NCI-H1436 (cell line): ENCODE measurements at regions not wholly inside any gene's neighbourhood (a gene's known extent, or its start where the extent isn't known, plus 50 kb on each side); places are given as distances from the start of the nearest gene placed in this dataset.

Source experiments
- DNase-seq: peaks from one replicate; lab custom pipeline; 2025; lab: John Stamatoyannopoulos, UW

DNA sequence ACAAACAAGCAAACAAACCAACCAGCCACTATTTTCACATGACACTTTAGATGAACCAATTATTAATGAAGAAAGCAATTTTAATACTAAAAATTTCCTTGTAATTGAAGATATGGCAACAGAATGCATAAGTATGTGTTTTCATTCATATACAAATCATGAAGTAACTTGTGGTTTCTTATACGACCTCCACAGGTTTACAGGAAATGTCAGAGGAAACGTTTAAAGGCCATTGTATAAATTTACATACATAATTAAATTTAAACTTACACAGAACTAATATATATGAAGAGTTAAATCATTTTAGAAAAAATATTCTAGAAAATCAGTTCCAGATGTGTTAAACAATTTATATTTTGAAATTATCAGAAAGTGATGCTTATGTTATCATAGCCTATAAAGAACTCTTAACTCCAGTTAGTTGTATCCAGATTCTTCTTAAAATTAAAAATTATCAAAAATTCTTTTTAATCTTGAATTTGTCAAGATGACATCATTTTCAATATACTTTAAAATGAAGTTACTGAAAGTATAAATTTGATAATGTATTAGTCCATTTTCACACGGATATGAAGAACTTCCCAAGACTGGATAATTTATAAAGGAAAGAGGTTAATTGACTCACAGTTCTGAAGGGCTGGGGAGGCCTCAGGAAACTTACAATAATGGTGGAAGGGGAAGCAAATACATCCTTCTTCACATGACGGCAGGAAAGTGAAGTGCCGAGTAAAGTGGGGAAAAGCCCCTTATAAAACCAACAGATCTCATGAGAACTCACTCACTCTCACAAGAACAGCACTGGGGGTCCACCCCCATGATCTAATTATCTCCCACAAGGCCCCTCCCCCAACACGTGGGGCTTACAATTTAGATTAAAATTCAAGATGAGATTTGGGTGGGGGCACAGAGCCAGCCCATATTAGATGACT lies 192.0 kb downstream of the PIK3R1 start:
- DNase-seq = no peak

- DNase-seq = peak; percentile 13
Observed at GRCh38 chr5:68408345-68408871, 192.9 kb downstream of the PIK3R1 start.

DNA sequence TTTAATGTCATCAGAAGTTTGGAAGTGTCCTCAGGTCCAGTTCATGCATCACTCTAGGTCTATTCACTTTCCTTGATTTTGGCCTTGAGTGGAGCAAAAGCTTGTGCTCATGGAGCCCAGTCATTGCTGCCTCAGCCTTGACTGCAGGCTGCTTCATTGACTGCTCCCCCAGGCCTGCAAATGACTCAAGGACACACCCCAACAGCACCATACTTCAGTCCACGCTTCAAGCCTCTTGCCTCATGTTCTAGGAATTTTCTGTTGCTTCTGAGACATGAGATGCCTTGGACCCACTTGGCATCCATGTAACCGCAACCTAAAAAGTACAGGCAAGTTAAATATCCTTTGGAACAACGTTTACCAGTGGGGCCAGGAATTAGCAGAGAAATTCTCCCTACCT lies 193.7 kb downstream of the PIK3R1 start:
- DNase-seq = no peak

DNA sequence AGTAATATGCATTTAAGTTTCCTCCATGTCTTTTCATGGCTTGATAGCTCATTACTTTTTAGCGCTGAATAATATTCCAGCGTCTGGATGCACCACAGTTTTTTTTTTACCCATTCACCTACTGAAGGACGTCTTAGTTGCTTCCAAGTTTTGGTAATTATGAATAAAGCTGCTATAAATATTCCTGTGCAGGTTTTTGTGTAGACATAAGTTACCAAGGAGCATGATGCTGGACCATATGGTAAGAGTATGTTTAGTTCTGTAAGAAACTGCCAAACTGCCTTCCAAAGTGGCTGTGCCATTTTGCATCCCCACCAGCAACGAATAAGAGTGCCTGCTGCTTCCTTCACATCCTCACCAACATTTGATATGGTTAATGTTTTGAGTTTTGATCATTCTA lies 195.6 kb downstream of the PIK3R1 start:
- no peak for DNase-seq

- DNase-seq = peak; percentile 19
Observed at GRCh38 chr5:68415177-68416085, 199.9 kb downstream of the PIK3R1 start.

DNA sequence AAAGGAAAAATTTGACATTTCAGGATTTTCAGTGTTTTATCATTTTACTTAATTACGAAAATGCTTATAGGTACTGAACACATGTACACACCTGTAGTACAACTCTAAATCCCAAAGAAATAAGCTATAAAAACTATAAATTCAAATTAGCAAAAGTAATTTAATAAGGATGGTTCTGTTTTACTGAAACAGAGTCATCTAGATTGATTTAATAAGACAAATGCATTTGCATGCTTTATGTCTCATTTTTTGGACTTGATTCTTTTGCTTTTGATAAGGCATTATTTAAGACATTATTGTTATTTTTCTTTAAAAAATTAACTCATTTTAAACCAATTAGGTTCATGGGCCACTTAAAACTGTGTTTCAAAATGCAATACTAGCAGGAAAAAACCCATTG lies 201.2 kb downstream of the PIK3R1 start:
- no peak for DNase-seq

GRCh38 chr5:68418201-68418600 lies 202.6 kb downstream of the PIK3R1 start:
- DNase-seq = no peak

DNA sequence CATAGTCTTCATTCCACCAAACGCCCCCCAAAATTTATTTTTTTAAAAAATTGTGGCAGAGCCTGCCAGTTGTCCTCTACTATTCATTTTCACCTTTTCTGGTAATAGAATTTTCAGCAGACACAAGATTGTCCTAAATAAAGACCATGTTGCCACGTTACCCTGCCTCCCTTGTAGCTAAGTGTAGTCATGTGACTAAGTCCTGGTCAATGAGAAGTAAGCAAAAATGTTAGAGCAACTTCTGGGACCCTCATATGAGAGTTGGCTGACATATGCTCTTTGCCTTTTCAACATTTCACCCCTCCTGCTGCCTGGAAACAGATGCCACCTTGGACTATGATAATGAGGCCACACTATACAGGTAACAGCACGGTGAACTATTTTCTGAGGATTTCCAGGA lies 203.1 kb downstream of the PIK3R1 start:
- DNase-seq = no peak

DNA sequence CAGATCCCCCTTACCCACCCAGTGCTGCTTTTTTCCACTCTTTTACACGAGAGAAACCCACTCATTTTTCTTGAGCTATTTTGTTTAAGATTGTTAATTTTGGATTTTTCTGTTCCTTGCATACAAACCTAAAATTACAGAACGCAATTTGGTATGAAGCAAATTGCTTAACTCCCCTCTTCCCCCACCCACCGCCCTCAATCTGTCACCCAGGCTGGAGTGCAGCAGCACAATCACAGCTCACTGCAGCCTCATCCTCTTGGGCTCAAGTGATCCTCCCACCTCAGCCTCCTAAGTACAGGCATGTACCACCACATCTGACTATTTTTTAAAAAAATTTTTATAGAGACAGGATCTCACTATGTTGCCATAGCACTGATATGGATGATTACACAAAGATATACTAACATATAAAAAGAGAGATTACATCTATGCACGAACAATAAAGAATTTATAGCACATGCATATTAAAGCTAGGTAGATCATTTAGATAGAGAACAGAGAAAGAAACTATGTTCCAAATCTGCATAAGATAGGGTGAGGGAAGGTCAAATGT lies 203.6 kb downstream of the PIK3R1 start:
- no peak for DNase-seq

- DNase-seq = no peak
Observed at GRCh38 chr5:68419637-68420452, 204.3 kb downstream of the PIK3R1 start.

- DNase-seq = no peak
Observed at GRCh38 chr5:68420476-68421344, 205.2 kb downstream of the PIK3R1 start.

DNA sequence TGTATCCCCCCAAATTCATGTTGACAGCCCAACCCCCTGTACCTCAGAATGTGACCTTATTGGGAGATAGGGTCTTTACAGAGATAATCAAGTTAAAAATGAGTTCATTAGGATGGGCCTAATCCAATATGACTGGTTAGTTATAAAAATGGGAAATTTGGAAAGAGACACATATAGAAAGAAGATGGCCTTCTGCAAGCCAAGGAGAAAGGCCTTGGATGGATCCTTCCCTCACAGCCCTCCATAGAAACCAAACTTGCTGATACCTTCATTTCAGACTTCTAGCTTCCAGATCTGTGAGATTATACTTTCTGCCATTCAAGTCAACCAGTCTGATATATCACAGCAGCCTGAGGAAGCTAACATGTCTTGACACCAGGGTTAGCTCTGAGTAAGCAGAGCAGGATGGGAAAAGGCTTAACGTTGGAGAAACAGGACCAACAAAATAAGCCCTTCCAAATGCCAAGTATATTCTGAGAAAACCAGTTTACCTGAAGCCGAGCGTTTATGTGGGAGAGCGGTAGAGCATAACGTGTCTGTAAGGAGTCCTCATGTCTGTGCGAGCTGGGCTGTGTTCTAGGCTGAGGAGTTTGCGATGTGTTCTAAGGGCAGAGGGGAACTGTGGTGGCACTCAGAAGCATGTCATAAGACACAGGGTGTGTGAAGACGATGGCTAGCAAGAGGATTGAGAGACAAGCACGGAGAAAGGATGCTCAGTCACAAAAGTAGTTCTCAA lies 206.1 kb downstream of the PIK3R1 start:
- no peak for DNase-seq

GRCh38 chr5:68423154-68423811 lies 207.7 kb downstream of the PIK3R1 start:
- DNase-seq = no peak

DNA sequence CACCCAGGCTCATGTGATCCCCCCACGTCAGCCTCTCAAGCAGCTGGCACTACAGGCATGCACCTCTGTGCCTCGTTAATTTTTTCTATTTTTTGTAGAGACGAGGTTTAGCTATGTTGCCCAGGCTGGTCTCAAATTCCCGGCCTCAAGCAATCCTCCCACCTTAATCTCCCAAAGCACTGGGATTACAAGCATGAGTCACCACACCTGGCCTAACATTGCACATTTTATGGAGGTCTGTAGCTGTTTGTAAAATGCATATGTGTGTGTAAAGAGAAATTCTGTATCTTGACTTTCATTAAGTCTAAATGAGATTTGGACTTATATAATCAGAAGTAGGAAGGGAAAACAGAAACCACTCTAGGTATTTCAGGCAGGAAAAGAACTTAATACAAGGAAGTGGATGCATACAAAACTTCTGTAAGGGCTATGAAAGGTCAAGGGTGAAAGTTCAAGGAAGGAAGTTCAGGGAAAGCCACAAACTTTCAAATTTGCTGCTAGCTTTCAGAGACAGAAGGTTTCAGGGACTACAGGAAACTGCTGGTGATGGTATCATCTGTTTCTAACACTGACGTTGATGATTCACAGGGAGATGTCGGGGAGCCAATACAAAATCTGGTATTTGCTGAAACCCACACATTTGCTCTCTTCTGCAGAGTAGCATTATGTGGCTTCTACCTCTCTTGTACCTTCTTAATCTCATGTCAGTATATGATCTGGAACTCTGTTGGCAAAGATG lies 209.4 kb downstream of the PIK3R1 start:
- no peak for DNase-seq

GRCh38 chr5:68426586-68426985 lies 211.0 kb downstream of the PIK3R1 start:
- no peak for DNase-seq

GRCh38 chr5:68428231-68428811 lies 212.8 kb downstream of the PIK3R1 start:
- DNase-seq = no peak

- DNase-seq = no peak
Observed at GRCh38 chr5:68429510-68429909, 214.0 kb downstream of the PIK3R1 start.

- DNase-seq = no peak
Observed at GRCh38 chr5:68430279-68430678, 214.7 kb downstream of the PIK3R1 start.
